Vagina (tissue), 2 donors: ENCODE measurements at regions not wholly inside any gene's neighbourhood (a gene's known extent, or its start where the extent isn't known, plus 50 kb on each side); places are given as distances from the start of the nearest gene placed in this dataset.

Source experiments
- CTCF ChIP-seq, 3 experiments: fragments of 450-650 bp in 2 of 3; fragments of 200-600 bp in 1 of 3; sonication (generic) in 1 of 3; IDR thresholded peaks; one replicate each; pipeline ENCODE4 v1.5.1; 2017 to 2019; ENCODE audit warnings: antibody characterized with exemption in 3 of 3, mild to moderate bottlenecking in 2 of 3, moderate library complexity in 2 of 3
- POLR2A ChIP-seq, 2 donors: fragments of 450-650 bp; IDR thresholded peaks; one replicate each; pipeline ENCODE4 v1.6.1; 2017; ENCODE audit warnings: antibody characterized with exemption in 2 of 2, mild to moderate bottlenecking in 2 of 2, moderate library complexity in 2 of 2

- TF ChIP-seq CTCF (IDR thresholded peaks at IDR 0.05) = no peak
- TF ChIP-seq POLR2A (IDR thresholded peaks at IDR 0.05) = no peak
Observed at GRCh38 chr10:57775250-57775649, 492.4 kb downstream of the IPMK start.
